A549 (cell line): ENCODE measurements at regions not wholly inside any gene's neighbourhood (a gene's known extent, or its start where the extent isn't known, plus 50 kb on each side); places are given as distances from the start of the nearest gene placed in this dataset.

Source experiments
- ATAC-seq, 2 experiments: fragments of 200-7000 bp in 1 of 2; fragments of >200 bp in 1 of 2; cut with Nextera tagmentation in 1 of 2; cut with Tn5 transposase in 1 of 2; 3 replicates each; pipeline versions ENCODE4 v1.8.0 to v1.9.1; 2018 to 2020; ENCODE audit warnings: mild to moderate bottlenecking in 1 of 2, moderate library complexity in 1 of 2
- CTCF ChIA-PET: fragments of 300-600 bp; sonication (Branson Sonifier 250); formaldehyde crosslinking; extraction: SDS; loops from one replicate; lab custom pipeline; 2021; ENCODE audit warnings: antibody characterized with exemption, inconsistent platforms; lab: Yijun Ruan, JAX
- POLR2A ChIA-PET: fragments of 350-600 bp; formaldehyde crosslinking; extraction: SDS; loops from one replicate; lab custom pipeline; 2021; ENCODE audit warnings: antibody characterized with exemption, inconsistent platforms; lab: Yijun Ruan, JAX
- DNase-seq, 2 experiments: peaks; one replicate each; pipeline versions ENCODE4 v3.0.0 to v3.0.0-alpha.2; 2011 to 2016; ENCODE audit warnings: low read depth in 1 of 2, low spot score in 1 of 2
- FAIRE-seq: peaks from 2 replicates; lab custom pipeline; 2011; peaks lifted over from hg19 to GRCh38; lab: Jason Lieb, UNC
- H3K27ac ChIP-seq, 2 experiments: fragments of >200 bp; sonication (Bioruptor Twin); formaldehyde crosslinking; 3 replicates each; pipeline ENCODE4 v1.5.1; 2016 to 2017
- H3K4me1 ChIP-seq: fragments of >200 bp; sonication (Bioruptor Twin); formaldehyde crosslinking; 3 replicates; pipeline ENCODE4 v1.6.1; 2016
- H3K4me2 ChIP-seq: fragments of >200 bp; sonication (Bioruptor Twin); formaldehyde crosslinking; 3 replicates; pipeline ENCODE4 v1.6.1; 2016
- H3K4me3 ChIP-seq: fragments of >200 bp; sonication (Bioruptor Twin); formaldehyde crosslinking; 3 replicates; pipeline ENCODE4 v1.5.1; 2016
- H3K9me3 ChIP-seq: fragments of >200 bp; sonication (Bioruptor Twin); formaldehyde crosslinking; 3 replicates; pipeline ENCODE4 v1.6.1; 2016
- CBX2 ChIP-seq: fragments of 200-600 bp; sonication (generic); IDR thresholded peaks from 2 replicates; pipeline ENCODE4 v1.6.1; 2016; ENCODE audit warnings: low read depth, mild to moderate bottlenecking, borderline replicate concordance
- CBX8 ChIP-seq: fragments of 200-600 bp; sonication (generic); IDR thresholded peaks from 2 replicates; pipeline ENCODE4 v1.6.1; 2016
- CHD2 ChIP-seq: fragments of 150-350 bp; IDR thresholded peaks from 2 replicates; pipeline ENCODE4 v1.6.1; 2014; ENCODE audit warnings: low read length; ENCODE audit not compliant: partially characterized antibody
- EHF ChIP-seq: fragments of 250-450 bp; sonication (Bioruptor Pico); IDR thresholded peaks from 2 replicates; pipeline ENCODE4 v1.5.0; 2020; ENCODE audit warnings: mild to moderate bottlenecking
- EP300 ChIP-seq, 2 experiments: fragments of >200 bp; sonication (Bioruptor Twin); formaldehyde crosslinking; IDR thresholded peaks; 2 replicates in 1 of 2; 3 replicates in 1 of 2; pipeline ENCODE4 v1.6.1; 2016 to 2017
- ESRRA ChIP-seq: fragments of 150-350 bp; IDR thresholded peaks from 2 replicates; pipeline ENCODE4 v1.6.1; 2014; ENCODE audit warnings: mild to moderate bottlenecking, low read length, borderline replicate concordance
- FOSB ChIP-seq: fragments of 250-450 bp; sonication (Bioruptor Pico); IDR thresholded peaks from 2 replicates; pipeline ENCODE4 v1.5.0; 2020; ENCODE audit warnings: mild to moderate bottlenecking, moderate library complexity
- FOSL2 ChIP-seq, 2 experiments: fragments of 450-650 bp in 1 of 2; fragments of >200 bp in 1 of 2; sonication (Bioruptor Twin) in 1 of 2; formaldehyde crosslinking; IDR thresholded peaks; 2 replicates each; pipeline versions ENCODE4 v1.5.0 to v1.6.1; 2016 to 2020; ENCODE audit warnings: mild to moderate bottlenecking in 1 of 2, moderate library complexity in 1 of 2
- HOXA7 ChIP-seq: fragments of 250-450 bp; sonication (Bioruptor Pico); IDR thresholded peaks from 2 replicates; pipeline ENCODE4 v1.5.0; 2020; ENCODE audit warnings: mild to moderate bottlenecking, moderate library complexity
- HOXB5 ChIP-seq: fragments of 250-450 bp; sonication (Bioruptor Pico); IDR thresholded peaks from 2 replicates; pipeline ENCODE4 v1.5.0; 2020; ENCODE audit warnings: mild to moderate bottlenecking, moderate library complexity
- JUNB ChIP-seq: fragments of >200 bp; sonication (Bioruptor Twin); formaldehyde crosslinking; IDR thresholded peaks from 2 replicates; pipeline ENCODE4 v1.6.1; 2016
- MAFK ChIP-seq: fragments of 450-650 bp; IDR thresholded peaks from 2 replicates; pipeline ENCODE4 v1.6.1; 2014; ENCODE audit not compliant: partially characterized antibody
- PHF8 ChIP-seq: fragments of 200-600 bp; sonication (generic); IDR thresholded peaks from 2 replicates; pipeline ENCODE4 v1.6.1; 2016; ENCODE audit warnings: low read depth, mild to moderate bottlenecking, antibody characterized with exemption, moderate library complexity, borderline replicate concordance
- POLR2A ChIP-seq: IDR thresholded peaks from 2 replicates; pipeline ENCODE4 v1.6.1; 2012; ENCODE audit warnings: mild to moderate bottlenecking, low read length
- POLR2AphosphoS2 ChIP-seq: conservative IDR thresholded peaks from 2 replicates; pipeline ENCODE4 v1.6.1; 2012; ENCODE audit warnings: low read length, improper control_type of control experiment, inconsistent platforms
- RAD21 ChIP-seq, 2 experiments: fragments of >200 bp in 1 of 2; sonication (Bioruptor Twin) in 1 of 2; formaldehyde crosslinking in 1 of 2; IDR thresholded peaks in 1 of 2; conservative IDR thresholded peaks in 1 of 2; 2 replicates in 1 of 2; 3 replicates in 1 of 2; pipeline ENCODE4 v1.6.1; 2012 to 2018; ENCODE audit warnings: inconsistent platforms in 1 of 2
- RARB ChIP-seq: fragments of 250-450 bp; sonication (Bioruptor Pico); IDR thresholded peaks from 2 replicates; pipeline ENCODE4 v1.8.0; 2021; ENCODE audit warnings: mild to moderate bottlenecking, moderate library complexity
- RCOR1 ChIP-seq: fragments of 150-350 bp; IDR thresholded peaks from 2 replicates; pipeline ENCODE4 v1.6.1; 2014; ENCODE audit warnings: antibody characterized with exemption, low read length, low read depth
- RFX5 ChIP-seq: fragments of 450-650 bp; IDR thresholded peaks from 2 replicates; pipeline ENCODE4 v1.7.1; 2014; ENCODE audit warnings: antibody characterized with exemption, mild to moderate bottlenecking, moderate library complexity
- SMC3 ChIP-seq: fragments of >200 bp; sonication (Bioruptor Twin); formaldehyde crosslinking; IDR thresholded peaks from 3 replicates; pipeline ENCODE4 v1.6.1; 2018; ENCODE audit warnings: inconsistent platforms
- ZFP36 ChIP-seq: fragments of 450-650 bp; IDR thresholded peaks from 2 replicates; pipeline ENCODE4 v1.6.1; 2014; ENCODE audit warnings: borderline replicate concordance; ENCODE audit not compliant: partially characterized antibody
- ZNF302 ChIP-seq: fragments of 250-450 bp; sonication (Bioruptor Pico); IDR thresholded peaks from 2 replicates; pipeline ENCODE4 v1.9.0; 2021; ENCODE audit warnings: inconsistent platforms, mild to moderate bottlenecking, moderate library complexity
- ZSCAN20 ChIP-seq: fragments of 250-450 bp; sonication (Bioruptor Pico); IDR thresholded peaks from 2 replicates; pipeline ENCODE4 v1.8.0; 2022; ENCODE audit warnings: mild to moderate bottlenecking, moderate library complexity
- WGBS: methylation state at CpG from one replicate; pipeline ENCODE4 v1.1.6; 2017; ENCODE audit errors: missing lambda C conversion rate; 5-methylcytosine and 5-hydroxymethylcytosine counted together
- TF ChIP-seq, protein P1 (sequence below): IDR thresholded peaks from 2 replicates; pipeline ENCODE4 v1.6.1; 2012
- TF ChIP-seq, protein P2 (sequence below): fragments of >200 bp; sonication (Bioruptor Twin); formaldehyde crosslinking; IDR thresholded peaks from 2 replicates; pipeline ENCODE4 v1.6.1; 2016
- TF ChIP-seq, protein P3 (sequence below): fragments of 250-450 bp; sonication (Bioruptor Pico); IDR thresholded peaks from 2 replicates; pipeline ENCODE4 v1.5.0; 2020; ENCODE audit warnings: low read depth, mild to moderate bottlenecking, moderate library complexity
- TF ChIP-seq, protein P4 (sequence below): fragments of 450-650 bp; IDR thresholded peaks from 2 replicates; pipeline ENCODE4 v1.6.1; 2014; ENCODE audit warnings: antibody characterized with exemption

DNA sequence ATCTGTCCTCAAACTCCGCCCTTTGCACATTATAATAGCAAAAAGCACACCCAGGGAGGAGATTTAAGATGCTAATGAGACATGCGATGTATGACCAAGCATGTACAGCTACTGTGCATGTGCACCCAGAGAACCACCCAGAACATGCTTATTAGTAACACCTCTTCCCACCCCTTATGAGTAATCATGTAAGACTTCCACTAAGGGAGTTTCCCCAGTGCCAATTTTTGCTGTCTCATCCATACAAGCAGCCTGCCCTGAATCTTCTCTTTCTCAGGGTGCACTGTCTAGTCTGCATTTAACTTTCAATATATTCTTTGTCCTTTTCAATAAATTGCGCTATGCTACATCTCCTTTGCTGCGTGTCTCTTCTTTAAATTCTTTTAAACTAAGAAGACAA is 830.0 kb upstream of the NOVA1 start:
- 0 out of 3 replicates have a peak overlapping the region, but pooled peaks have one; percentile 37 for H3K4me2 ChIP-seq

DNA sequence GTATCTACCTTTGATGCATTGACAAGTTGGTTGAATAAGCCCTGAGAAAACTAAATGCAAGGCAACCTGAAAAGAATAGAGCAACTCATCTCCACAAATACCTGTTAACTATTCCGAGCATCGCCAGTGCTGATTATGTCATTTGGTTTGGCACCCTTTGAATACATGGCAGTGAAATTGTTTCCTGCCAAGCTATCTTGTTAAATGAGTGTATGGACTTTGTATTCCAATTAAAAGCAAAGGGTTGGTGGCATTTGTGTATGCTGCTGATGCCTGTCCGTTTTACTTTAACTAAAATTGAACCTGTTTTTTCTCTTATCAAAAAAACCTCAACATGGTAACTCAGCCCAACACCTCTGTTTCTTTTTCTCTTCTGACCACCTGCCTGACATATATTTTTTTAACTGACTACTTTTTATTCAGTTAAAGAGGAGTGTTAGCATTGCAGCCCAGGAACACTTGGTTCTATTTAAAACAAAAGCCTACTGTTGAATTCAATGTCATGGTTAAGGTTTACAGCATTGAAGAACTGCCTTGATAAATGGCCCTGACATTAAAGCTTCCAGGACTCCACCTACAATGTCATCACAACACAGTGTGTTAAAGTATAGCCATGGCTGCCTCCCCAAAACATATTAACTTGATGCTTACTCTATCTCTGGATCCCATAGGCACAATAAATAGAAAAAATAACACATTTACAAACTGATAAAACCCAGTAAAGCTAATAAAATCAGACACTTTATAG is 838.3 kb upstream of the NOVA1 start:
- ATAC-seq = no peak
- TF ChIP-seq PHF8 (no peak), HOXB5 (CRISPR knock-in tag) (no peak), CHD2 (no peak), ZFP36 (no peak), POLR2AphosphoS2 (no peak), FOSB (no peak), EHF (CRISPR knock-in tag) (no peak), CBX2 (no peak), CBX8 (no peak), EP300 (IDR thresholded peaks at IDR 0.05) (no peak), RARB (CRISPR knock-in tag) (no peak), RFX5 (no peak), ESRRA (no peak), HOXA7 (CRISPR knock-in tag) (no peak)
- TF ChIP-seq, protein P1, sequence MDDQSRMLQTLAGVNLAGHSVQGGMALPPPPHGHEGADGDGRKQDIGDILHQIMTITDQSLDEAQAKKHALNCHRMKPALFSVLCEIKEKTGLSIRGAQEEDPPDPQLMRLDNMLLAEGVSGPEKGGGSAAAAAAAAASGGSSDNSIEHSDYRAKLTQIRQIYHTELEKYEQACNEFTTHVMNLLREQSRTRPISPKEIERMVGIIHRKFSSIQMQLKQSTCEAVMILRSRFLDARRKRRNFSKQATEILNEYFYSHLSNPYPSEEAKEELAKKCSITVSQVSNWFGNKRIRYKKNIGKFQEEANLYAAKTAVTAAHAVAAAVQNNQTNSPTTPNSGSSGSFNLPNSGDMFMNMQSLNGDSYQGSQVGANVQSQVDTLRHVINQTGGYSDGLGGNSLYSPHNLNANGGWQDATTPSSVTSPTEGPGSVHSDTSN = no peak
- TF ChIP-seq, protein P2, sequence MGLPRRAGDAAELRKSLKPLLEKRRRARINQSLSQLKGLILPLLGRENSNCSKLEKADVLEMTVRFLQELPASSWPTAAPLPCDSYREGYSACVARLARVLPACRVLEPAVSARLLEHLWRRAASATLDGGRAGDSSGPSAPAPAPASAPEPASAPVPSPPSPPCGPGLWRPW = no peak
- H3K27ac ChIP-seq = no peak overlapping the region
- WGBS = 53% methylated on average over 3 of the region's 3 CpGs
- no peak overlapping the region for H3K4me3 ChIP-seq
- CTCF ChIA-PET = no interaction called here
- DNase-seq = no peak
- H3K4me1 ChIP-seq = no peaks in the 10 kb centered on the region
- no peak overlapping the region for H3K4me2 ChIP-seq
- FAIRE-seq = no peak
- H3K9me3 ChIP-seq = no peaks in the 10 kb centered on the region
- POLR2A ChIA-PET = no interaction called here

More for the DNA sequence above, 830.0 kb upstream of the NOVA1 start:
- Histone ChIP-seq H3K27ac (peak overlapping the region in 1 of 2 experiments; percentile 45; a peak in 1 of 6 replicates), H3K4me1 (no peaks in the 10 kb centered on the region), H3K9me3 (no peaks in the 10 kb centered on the region), H3K4me3 (no peak overlapping the region)
- WGBS = 65% methylated on average over 4 of the region's 4 CpGs
- ChIA-PET POLR2A (no interaction called here), CTCF (no interaction called here)
- FAIRE-seq = no peak
- TF ChIP-seq MAFK (peak; percentile 55), FOSL2 (IDR thresholded peaks at IDR 0.05) (no peak), FOSL2 (CRISPR knock-in tag; IDR thresholded peaks at IDR 0.05) (peak; percentile 27; the same call in 1 of the 2 replicates), FOSB (no peak), RAD21 (conservative IDR thresholded peaks at IDR 0.05 in 1 of 2, IDR thresholded peaks at IDR 0.05 in 1 of 2) (no peak)
- TF ChIP-seq, protein P3, sequence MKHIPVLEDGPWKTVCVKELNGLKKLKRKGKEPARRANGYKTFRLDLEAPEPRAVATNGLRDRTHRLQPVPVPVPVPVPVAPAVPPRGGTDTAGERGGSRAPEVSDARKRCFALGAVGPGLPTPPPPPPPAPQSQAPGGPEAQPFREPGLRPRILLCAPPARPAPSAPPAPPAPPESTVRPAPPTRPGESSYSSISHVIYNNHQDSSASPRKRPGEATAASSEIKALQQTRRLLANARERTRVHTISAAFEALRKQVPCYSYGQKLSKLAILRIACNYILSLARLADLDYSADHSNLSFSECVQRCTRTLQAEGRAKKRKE = no peak
- peak; percentile 8 to 61 for DNase-seq
- peak in 1 of 2 experiments; percentile 58; a peak in 3 of 6 replicates for ATAC-seq

DNA sequence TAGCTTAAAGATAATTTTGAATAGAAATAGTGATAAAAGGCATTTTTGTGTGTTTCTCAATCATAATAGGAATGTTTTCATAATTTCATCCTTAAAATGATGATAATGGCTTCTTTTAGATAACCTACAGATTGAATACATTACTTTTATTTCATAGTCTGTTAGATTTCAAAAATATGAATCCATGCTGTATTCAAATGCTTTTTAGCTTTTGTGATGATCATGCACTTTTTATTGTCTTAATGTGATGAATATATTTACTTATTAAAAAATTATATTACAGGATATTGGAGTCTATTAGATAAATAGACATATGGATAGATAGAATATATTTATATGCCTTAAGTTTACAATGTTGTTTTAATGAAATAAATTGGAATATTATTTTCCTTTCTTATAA is 886.8 kb upstream of the NOVA1 start:
- Histone ChIP-seq H3K27ac (no peak overlapping the region), H3K4me2 (no peak overlapping the region), H3K9me3 (no peaks in the 10 kb centered on the region; the same call in 2 of the 3 replicates), H3K4me1 (no peaks in the 10 kb centered on the region), H3K4me3 (no peak overlapping the region)
- TF ChIP-seq HOXA7 (CRISPR knock-in tag) = no peak
- TF ChIP-seq, protein P3 = no peak
- no peak for TF ChIP-seq ZSCAN20
- TF ChIP-seq RARB (CRISPR knock-in tag) = no peak
- TF ChIP-seq SMC3 = no peak
- no peak for TF ChIP-seq JUNB
- no peak for TF ChIP-seq EHF (CRISPR knock-in tag)
- TF ChIP-seq, protein P4, sequence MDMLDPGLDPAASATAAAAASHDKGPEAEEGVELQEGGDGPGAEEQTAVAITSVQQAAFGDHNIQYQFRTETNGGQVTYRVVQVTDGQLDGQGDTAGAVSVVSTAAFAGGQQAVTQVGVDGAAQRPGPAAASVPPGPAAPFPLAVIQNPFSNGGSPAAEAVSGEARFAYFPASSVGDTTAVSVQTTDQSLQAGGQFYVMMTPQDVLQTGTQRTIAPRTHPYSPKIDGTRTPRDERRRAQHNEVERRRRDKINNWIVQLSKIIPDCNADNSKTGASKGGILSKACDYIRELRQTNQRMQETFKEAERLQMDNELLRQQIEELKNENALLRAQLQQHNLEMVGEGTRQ = no peak
- TF ChIP-seq POLR2A = no peak
- TF ChIP-seq FOSB = no peak
- no peak for TF ChIP-seq POLR2AphosphoS2
- no peak for TF ChIP-seq RCOR1
- no peak for TF ChIP-seq ZNF302 (CRISPR knock-in tag)
- CTCF ChIA-PET = no interaction called here
- no peak for ATAC-seq
- FAIRE-seq = no peak
- DNase-seq = no peak
- POLR2A ChIA-PET = no interaction called here
